Kidney (tissue), 13 donors: ENCODE measurements at regions not wholly inside any gene's neighbourhood (a gene's known extent, or its start where the extent isn't known, plus 50 kb on each side); places are given as distances from the start of the nearest gene placed in this dataset.

Source experiments
- DNase-seq, 5 donors: peaks; one replicate each; pipeline ENCODE4 v3.0.0-alpha.2; 2013 to 2020
- FAIRE-seq: peaks from 2 replicates; lab custom pipeline; 2012; peaks lifted over from hg19 to GRCh38; lab: Jason Lieb, UNC
- H3K27ac ChIP-seq, 2 donors: one replicate each; pipeline ENCODE4 v1.7.0; 2013; ENCODE audit warnings: low read depth in 2 of 2, low read length in 2 of 2, inconsistent platforms in 1 of 2
- H3K27me3 ChIP-seq: one replicate; pipeline ENCODE4 v1.7.1; 2013; ENCODE audit warnings: low read length, inconsistent platforms; ENCODE audit not compliant: control insufficient read depth, insufficient read depth
- H3K36me3 ChIP-seq, 3 donors: one replicate each; pipeline versions ENCODE4 v1.7.0 to v1.7.1; 2013; ENCODE audit warnings: low read length in 3 of 3, control low read depth in 1 of 3, inconsistent platforms in 1 of 3; ENCODE audit not compliant: insufficient read depth in 3 of 3, control insufficient read depth in 2 of 3
- H3K4me1 ChIP-seq, 3 donors: one replicate each; pipeline versions ENCODE4 v1.7.0 to v1.7.1; 2013; ENCODE audit warnings: low read length in 3 of 3, inconsistent platforms in 1 of 3, low read depth in 1 of 3; ENCODE audit not compliant: control insufficient read depth in 2 of 3, insufficient read depth in 2 of 3
- H3K4me3 ChIP-seq, 3 donors: one replicate each; pipeline versions ENCODE4 v1.7.0 to v1.8.1; 2013; ENCODE audit warnings: low read length in 3 of 3, control low read depth in 1 of 3, inconsistent platforms in 1 of 3
- H3K9ac ChIP-seq, 3 donors: one replicate each; pipeline versions ENCODE4 v1.7.0 to v1.7.1; 2013; ENCODE audit warnings: low read length in 3 of 3, control low read depth in 1 of 3, inconsistent platforms in 1 of 3
- H3K9me3 ChIP-seq, 3 donors: one replicate each; pipeline versions ENCODE4 v1.7.0 to v1.7.1; 2013; ENCODE audit warnings: low read length in 3 of 3, control low read depth in 1 of 3, inconsistent platforms in 1 of 3; ENCODE audit not compliant: control insufficient read depth in 2 of 3, insufficient read depth in 1 of 3
- CTCF ChIP-seq: IDR thresholded peaks from 3 replicates; pipeline ENCODE4 v1.5.1; 2012; ENCODE audit warnings: mild to moderate bottlenecking, moderate library complexity, borderline replicate concordance; ENCODE audit not compliant: insufficient read depth; ENCODE audit errors: extremely low read depth
- intact Hi-C: fragments of 100-400 bp; cut with DNase I; formaldehyde crosslinking; loops from one replicate; pipeline ENCODE4 v1.11.1; 2022
- donor health status: control.
- donor health status: control.
- donor health status: control.
- donor health status: control.
- donor health status: control.
- donor health status: DM: yes; HTN: yes; CAD: no.
- donor health status: Normal renal cell carcinoma (clear cell type).

GRCh38 chr18:24917767-24918166, 434.2 kb downstream of the ZNF521 start:
- Histone ChIP-seq H3K27me3 (no peaks in the 10 kb centered on the region), H3K36me3 (no peaks in the 10 kb centered on the region), H3K9ac (no peak overlapping the region), H3K9me3 (no peaks in the 10 kb centered on the region), H3K27ac (no peak overlapping the region), H3K4me1 (no peaks in the 10 kb centered on the region), H3K4me3 (no peak overlapping the region)
- intact Hi-C loops: no loop called here
- DNase-seq (peak in 1 of 5 donors; percentile 42), FAIRE-seq (no peak)
- TF ChIP-seq CTCF: no peak

GRCh38 chr18:24918257-24918656, 433.7 kb downstream of the ZNF521 start:
- FAIRE-seq (no peak), DNase-seq (no peak)
- no peak overlapping the region for H3K27ac ChIP-seq
- no peaks in the 10 kb centered on the region for H3K4me1 ChIP-seq
- H3K36me3 ChIP-seq: no peaks in the 10 kb centered on the region
- H3K9ac ChIP-seq: no peak overlapping the region
- TF ChIP-seq CTCF: no peak
- H3K4me3 ChIP-seq: no peak overlapping the region
- H3K27me3 ChIP-seq: no peaks in the 10 kb centered on the region
- intact Hi-C loops: no loop called here
- no peaks in the 10 kb centered on the region for H3K9me3 ChIP-seq

GRCh38 chr18:24919181-24919797, 432.7 kb downstream of the ZNF521 start:
- Histone ChIP-seq H3K9ac (no peak overlapping the region), H3K4me1 (no peaks in the 10 kb centered on the region), H3K27me3 (no peaks in the 10 kb centered on the region), H3K36me3 (no peaks in the 10 kb centered on the region), H3K27ac (no peak overlapping the region), H3K4me3 (no peak overlapping the region), H3K9me3 (no peaks in the 10 kb centered on the region)
- FAIRE-seq: no peak
- intact Hi-C loops: no loop called here
- no peak for DNase-seq
- no peak for TF ChIP-seq CTCF

GRCh38 chr18:24922491-24922890, 429.5 kb downstream of the ZNF521 start:
- intact Hi-C loops: no loop called here
- no peak for FAIRE-seq
- no peak overlapping the region for H3K27ac ChIP-seq
- H3K36me3 ChIP-seq: no peaks in the 10 kb centered on the region
- no peak overlapping the region for H3K9ac ChIP-seq
- no peak for TF ChIP-seq CTCF
- no peaks in the 10 kb centered on the region for H3K9me3 ChIP-seq
- no peaks in the 10 kb centered on the region for H3K27me3 ChIP-seq
- H3K4me3 ChIP-seq: no peak overlapping the region
- no peaks in the 10 kb centered on the region for H3K4me1 ChIP-seq
- no peak for DNase-seq
